Ovary (tissue), 7 donors: ENCODE measurements at regions not wholly inside any gene's neighbourhood (a gene's known extent, or its start where the extent isn't known, plus 50 kb on each side); places are given as distances from the start of the nearest gene placed in this dataset.

ENCODE experiments used
- DNase-seq, 5 donors: peaks; one replicate each; pipeline ENCODE4 v3.0.0-alpha.2; 2019 to 2020
- H3K27ac ChIP-seq, 2 donors: fragments of 200-600 bp; one replicate each; pipeline versions ENCODE4 v1.5.1 to v1.8.0; 2019 to 2022
- H3K27me3 ChIP-seq: fragments of 200-600 bp; one replicate; pipeline ENCODE4 v1.8.0; 2022
- H3K36me3 ChIP-seq: fragments of 200-600 bp; sonication (generic); one replicate; pipeline ENCODE4 v1.5.1; 2019
- H3K4me1 ChIP-seq: one replicate; pipeline ENCODE4 v1.8.1; 2013; ENCODE audit warnings: mild to moderate bottlenecking, moderate library complexity; ENCODE audit not compliant: insufficient read depth
- H3K4me3 ChIP-seq: fragments of 200-600 bp; sonication (generic); one replicate; pipeline ENCODE4 v1.5.1; 2017
- H3K9me3 ChIP-seq, 2 donors: fragments of 200-600 bp in 1 of 2; sonication (generic) in 1 of 2; one replicate each; pipeline versions ENCODE4 v1.5.1 to v1.8.1; 2013 to 2019; ENCODE audit warnings: mild to moderate bottlenecking in 1 of 2, moderate library complexity in 1 of 2
- CTCF ChIP-seq, 3 donors: fragments of 450-650 bp in 2 of 3; fragments of 200-600 bp in 1 of 3; IDR thresholded peaks; one replicate each; pipeline versions ENCODE4 v1.5.1 to v1.8.0; 2016 to 2022; ENCODE audit warnings: antibody characterized with exemption in 3 of 3, mild to moderate bottlenecking in 1 of 3
- EP300 ChIP-seq: sonication (generic); formaldehyde crosslinking; IDR thresholded peaks from one replicate; pipeline ENCODE4 v1.6.1; 2017; ENCODE audit warnings: antibody characterized with exemption
- POLR2A ChIP-seq: fragments of 450-650 bp; IDR thresholded peaks from one replicate; pipeline ENCODE4 v1.6.1; 2017; ENCODE audit warnings: antibody characterized with exemption, mild to moderate bottlenecking, moderate library complexity
- WGBS, 3 donors: extraction: QIAGEN DNeasy Blood & Tissue Kit in 1 of 3; methylation state at CpG; one replicate each; pipeline versions ENCODE4 v1.1.5 to v1.1.7; 2013 to 2017; 5-methylcytosine and 5-hydroxymethylcytosine counted together
- intact Hi-C, 4 donors: fragments of 100-400 bp; cut with DNase I; formaldehyde crosslinking; loops; one replicate each; pipeline versions ENCODE4 v1.11.0 to v1.15.1; 2022 to 2023
- donor health status: DM: no; HTN: no; CAD: no; lungs with moderate emphysema.
- donor health status: DM: no; HTN: no; CAD: no.
- donor health status: Bipolar disorder and iron deficiency.
- donor health status: DM: no; HTN: no; CAD: no.
- donor health status: DM: yes; HTN: yes; CAD: no.

- DNase-seq, result no peak
- Histone ChIP-seq H3K36me3 (no peaks in the 10 kb centered on the region), H3K9me3 (no peaks in the 10 kb centered on the region), H3K27ac (no peak overlapping the region), H3K4me1 (no peaks in the 10 kb centered on the region), H3K4me3 (no peak overlapping the region), H3K27me3 (no peaks in the 10 kb centered on the region)
- intact Hi-C loops, result no loop called here
- TF ChIP-seq EP300 (no peak), CTCF (IDR thresholded peaks at IDR 0.05) (no peak), POLR2A (no peak)
Measured at GRCh38 chr15:86002444-86002843, 77.2 kb upstream of the AGBL1 start.

- intact Hi-C loops, result no loop called here
- Histone ChIP-seq H3K4me3 (no peak overlapping the region), H3K27ac (no peak overlapping the region), H3K27me3 (no peaks in the 10 kb centered on the region), H3K4me1 (no peaks in the 10 kb centered on the region), H3K36me3 (no peaks in the 10 kb centered on the region), H3K9me3 (no peaks in the 10 kb centered on the region)
- 67 to 74% (median 68%) methylated on average over 4 of the region's 4 CpGs for WGBS, 3 donors
- no peak for DNase-seq
- TF ChIP-seq EP300 (no peak), CTCF (IDR thresholded peaks at IDR 0.05) (no peak), POLR2A (no peak)
Measured at GRCh38 chr15:86004061-86004460, 75.6 kb upstream of the AGBL1 start.

- no peak for DNase-seq
- no peaks in the 10 kb centered on the region for H3K4me1 ChIP-seq
- no peak overlapping the region for H3K4me3 ChIP-seq
- intact Hi-C loops, result no loop called here
- TF ChIP-seq EP300, result no peak
- TF ChIP-seq POLR2A, result no peak
- TF ChIP-seq CTCF (IDR thresholded peaks at IDR 0.05), result no peak
- no peaks in the 10 kb centered on the region for H3K36me3 ChIP-seq
- no peaks in the 10 kb centered on the region for H3K9me3 ChIP-seq
- WGBS, 3 donors, result 13 to 36% (median 20%) methylated on average over 2 of the region's 2 CpGs
- no peaks in the 10 kb centered on the region for H3K27me3 ChIP-seq
- no peak overlapping the region for H3K27ac ChIP-seq
Measured at GRCh38 chr15:86006546-86006945, 73.1 kb upstream of the AGBL1 start.

- DNase-seq, result no peak
- Histone ChIP-seq H3K4me1 (no peaks in the 10 kb centered on the region), H3K9me3 (no peaks in the 10 kb centered on the region), H3K4me3 (no peak overlapping the region), H3K36me3 (no peaks in the 10 kb centered on the region), H3K27me3 (no peaks in the 10 kb centered on the region), H3K27ac (no peak overlapping the region)
- no peak for TF ChIP-seq CTCF (IDR thresholded peaks at IDR 0.05)
- no peak for TF ChIP-seq POLR2A
- no peak for TF ChIP-seq EP300
- 76 to 88% (median 77%) methylated on average over 4 of the region's 4 CpGs for WGBS, 3 donors
- intact Hi-C loops, result no loop called here
Measured at GRCh38 chr15:86009727-86010126, 69.9 kb upstream of the AGBL1 start.

- TF ChIP-seq CTCF (IDR thresholded peaks at IDR 0.05) (no peak), EP300 (no peak), POLR2A (no peak)
- intact Hi-C loops, result no loop called here
- Histone ChIP-seq H3K4me1 (no peaks in the 10 kb centered on the region), H3K36me3 (no peaks in the 10 kb centered on the region), H3K9me3 (no peaks in the 10 kb centered on the region), H3K27ac (no peak overlapping the region), H3K4me3 (no peak overlapping the region), H3K27me3 (no peaks in the 10 kb centered on the region)
- DNase-seq, result no peak
- 81 to 91% (median 82%) methylated on average over 9 of the region's 9 CpGs for WGBS, 3 donors
Measured at GRCh38 chr15:86010398-86010797, 69.3 kb upstream of the AGBL1 start.
